ENCODE measurements at regions not wholly inside any gene's neighbourhood (a gene's known extent, or its start where the extent isn't known, plus 50 kb on each side); places are given as distances from the start of the nearest gene placed in this dataset.

- DNase-seq, result no peak
These were observed 209.5 kb downstream of the SAMD5 start for GRCh38 chr6:147717991-147718390.

- no peak for DNase-seq
These were observed 213.7 kb downstream of the SAMD5 start for GRCh38 chr6:147722158-147722557.

- no peak for DNase-seq
These were observed 216.0 kb downstream of the SAMD5 start for GRCh38 chr6:147724454-147724853.

GRCh38 chr6:147726342-147726741 is 217.9 kb downstream of the SAMD5 start:
- DNase-seq, result no peak

GRCh38 chr6:147728903-147729302 is 220.4 kb downstream of the SAMD5 start:
- no peak for DNase-seq

GRCh38 chr6:147733686-147734085 is 225.2 kb downstream of the SAMD5 start:
- no peak for DNase-seq

- no peak for DNase-seq
These were observed 225.7 kb downstream of the SAMD5 start for GRCh38 chr6:147734151-147734550.

- DNase-seq, result no peak
These were observed 227.4 kb downstream of the SAMD5 start for GRCh38 chr6:147735924-147736323.

GRCh38 chr6:147737115-147737514 is 228.6 kb downstream of the SAMD5 start:
- DNase-seq, result no peak

GRCh38 chr6:147738099-147738498 is 229.6 kb downstream of the SAMD5 start:
- no peak for DNase-seq

GRCh38 chr6:147738516-147739162 is 230.1 kb downstream of the SAMD5 start:
- DNase-seq, result no peak

GRCh38 chr6:147740326-147740725 is 231.8 kb downstream of the SAMD5 start:
- DNase-seq, result no peak

- no peak for DNase-seq
These were observed 232.4 kb downstream of the SAMD5 start for GRCh38 chr6:147740916-147741315.

GRCh38 chr6:147741389-147741788 is 232.9 kb downstream of the SAMD5 start:
- no peak for DNase-seq

GRCh38 chr6:147742440-147742839 is 233.9 kb downstream of the SAMD5 start:
- no peak for DNase-seq

GRCh38 chr6:147744012-147744411 is 235.5 kb downstream of the SAMD5 start:
- DNase-seq, result no peak

GRCh38 chr6:147749331-147749730 is 240.8 kb downstream of the SAMD5 start:
- no peak for DNase-seq

GRCh38 chr6:147750413-147750812 is 241.9 kb downstream of the SAMD5 start:
- DNase-seq, result no peak

GRCh38 chr6:147751232-147751631 is 242.7 kb downstream of the SAMD5 start:
- DNase-seq, result no peak

- DNase-seq, result no peak
These were observed 244.4 kb downstream of the SAMD5 start for GRCh38 chr6:147752689-147753403.

- DNase-seq, result no peak
These were observed 247.5 kb downstream of the SAMD5 start for GRCh38 chr6:147755999-147756398.

- no peak for DNase-seq
These were observed 248.4 kb downstream of the SAMD5 start for GRCh38 chr6:147756891-147757290.

- no peak for DNase-seq
These were observed 248.8 kb downstream of the SAMD5 start for GRCh38 chr6:147757291-147757690.

GRCh38 chr6:147758303-147758702 is 249.8 kb downstream of the SAMD5 start:
- no peak for DNase-seq

- DNase-seq, result no peak
These were observed 250.6 kb downstream of the SAMD5 start for GRCh38 chr6:147759093-147759492.

Data from activated gamma-delta T cell treated with Interleukin-2 at 50 U/mL for 16 hours (primary cell).